Karpas-422 (cell line): ENCODE measurements at regions not wholly inside any gene's neighbourhood (a gene's known extent, or its start where the extent isn't known, plus 50 kb on each side); places are given as distances from the start of the nearest gene placed in this dataset.

ENCODE experiments used
- DNase-seq: peaks from one replicate; pipeline ENCODE4 v3.0.0-alpha.2; 2015
- H2AFZ ChIP-seq: fragments of 200-600 bp; sonication (generic); 2 replicates; pipeline ENCODE4 v1.6.1; 2014; ENCODE audit warnings: antibody characterized with exemption, low read length, mixed read lengths
- H3K27ac ChIP-seq: fragments of 200-600 bp; sonication (generic); 2 replicates; pipeline ENCODE4 v1.5.1; 2014; ENCODE audit warnings: mild to moderate bottlenecking, low read length, moderate library complexity
- H3K27me3 ChIP-seq: fragments of 200-600 bp; sonication (generic); 2 replicates; pipeline ENCODE4 v1.6.1; 2014; ENCODE audit warnings: low read length, mixed read lengths
- H3K36me3 ChIP-seq: fragments of 200-600 bp; sonication (generic); 2 replicates; pipeline ENCODE4 v1.6.1; 2014; ENCODE audit warnings: low read length, mixed read lengths; ENCODE audit not compliant: insufficient read depth
- H3K4me1 ChIP-seq: fragments of 200-600 bp; sonication (generic); 2 replicates; pipeline ENCODE4 v1.6.1; 2014; ENCODE audit warnings: mild to moderate bottlenecking, low read length, mixed read lengths
- H3K4me2 ChIP-seq: fragments of 200-600 bp; sonication (generic); 2 replicates; pipeline ENCODE4 v1.6.1; 2014; ENCODE audit warnings: low read length, low read depth, mild to moderate bottlenecking; ENCODE audit not compliant: poor library complexity, severe bottlenecking
- H3K4me3 ChIP-seq: fragments of 200-600 bp; sonication (generic); 2 replicates; pipeline ENCODE4 v1.5.1; 2014; ENCODE audit warnings: mild to moderate bottlenecking, antibody characterized with exemption, low read length, mixed read lengths
- H3K79me2 ChIP-seq: fragments of 200-600 bp; sonication (generic); 2 replicates; pipeline ENCODE4 v1.6.1; 2014; ENCODE audit warnings: mild to moderate bottlenecking, low read length, mixed read lengths
- H3K9ac ChIP-seq: fragments of 200-600 bp; sonication (generic); 2 replicates; pipeline ENCODE4 v1.6.0; 2014; ENCODE audit warnings: low read length
- H3K9me2 ChIP-seq: fragments of 200-600 bp; sonication (generic), shearing (Covaris generic); replicated peaks from 2 replicates; pipeline ENCODE4 v1.6.0; 2014; ENCODE audit warnings: mild to moderate bottlenecking, low read length, moderate library complexity; ENCODE audit not compliant: insufficient read depth
- H3K9me3 ChIP-seq: fragments of 300-700, 200-600 bp; sonication (generic); 2 replicates; pipeline ENCODE4 v1.6.1; 2014; ENCODE audit warnings: low read length, mixed read lengths
- H4K20me1 ChIP-seq: fragments of 200-600 bp; sonication (generic); 2 replicates; pipeline ENCODE4 v1.6.1; 2014; ENCODE audit warnings: mild to moderate bottlenecking, antibody characterized with exemption, low read length, low read depth; ENCODE audit not compliant: insufficient read depth

DNA sequence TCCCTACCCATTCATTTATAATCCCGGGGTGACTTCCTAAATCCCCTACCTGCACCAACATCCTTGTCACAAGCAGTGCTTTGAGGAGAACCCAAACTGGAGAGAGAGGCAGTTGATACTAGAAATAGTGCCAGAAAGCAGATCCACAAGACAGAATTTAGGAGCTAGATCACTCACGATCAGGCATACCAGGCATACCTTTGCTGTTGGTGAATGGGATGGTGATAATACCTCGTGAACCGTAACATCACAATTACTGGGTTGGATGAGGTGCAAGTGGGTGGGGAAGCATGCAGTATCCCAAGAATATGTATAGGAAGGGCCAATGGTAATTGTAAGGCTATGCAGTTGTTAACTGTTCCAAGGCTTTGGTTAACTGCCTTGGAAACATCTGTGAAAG lies 129.3 kb downstream of the TMA16 start:
- Histone ChIP-seq H3K9ac (no peak overlapping the region), H4K20me1 (no peaks in the 10 kb centered on the region), H3K27ac (no peak overlapping the region), H3K9me2 (no peaks in the 10 kb centered on the region), H3K4me1 (no peaks in the 10 kb centered on the region), H3K79me2 (no peaks in the 10 kb centered on the region), H3K36me3 (no peaks in the 10 kb centered on the region), H3K9me3 (no peaks in the 10 kb centered on the region), H3K4me3 (no peak overlapping the region), H3K27me3 (no peaks in the 10 kb centered on the region), H3K4me2 (no peak overlapping the region), H2AFZ (no peak overlapping the region)
- no peak for DNase-seq

- H3K79me2 ChIP-seq: no peaks in the 10 kb centered on the region
- no peaks in the 10 kb centered on the region for H4K20me1 ChIP-seq
- H3K4me2 ChIP-seq: no peak overlapping the region
- no peaks in the 10 kb centered on the region for H3K27me3 ChIP-seq
- H3K9me2 ChIP-seq: no peaks in the 10 kb centered on the region
- H3K9ac ChIP-seq: no peak overlapping the region
- no peak overlapping the region for H3K4me3 ChIP-seq
- no peak overlapping the region for H3K27ac ChIP-seq
- H3K9me3 ChIP-seq: no peaks in the 10 kb centered on the region
- H3K36me3 ChIP-seq: no peaks in the 10 kb centered on the region
- no peak overlapping the region for H2AFZ ChIP-seq
- no peaks in the 10 kb centered on the region for H3K4me1 ChIP-seq
- no peak for DNase-seq
These were observed 130.2 kb downstream of the TMA16 start for GRCh38 chr4:163624727-163625126.

DNA sequence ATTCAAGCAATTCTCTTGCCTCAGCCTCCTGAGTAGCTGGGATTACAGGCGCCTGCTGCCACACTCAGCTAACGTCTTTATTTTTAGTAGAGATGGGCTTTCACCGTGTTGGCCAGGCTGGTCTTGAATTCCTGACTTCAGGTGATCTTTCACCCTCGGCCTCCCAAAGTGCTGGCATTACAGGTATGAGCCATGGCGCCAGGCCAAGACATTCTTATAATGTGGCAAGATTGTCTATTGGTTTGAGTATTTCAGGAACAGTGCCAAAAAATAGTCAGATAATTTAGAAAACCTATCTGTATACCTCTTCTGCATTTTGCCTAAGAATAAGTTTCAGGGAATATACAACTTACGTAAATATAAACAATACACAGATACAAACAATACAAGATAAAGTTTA lies 136.8 kb downstream of the TMA16 start:
- Histone ChIP-seq H2AFZ (no peak overlapping the region), H3K4me1 (no peaks in the 10 kb centered on the region), H3K9me2 (no peaks in the 10 kb centered on the region), H3K27me3 (no peaks in the 10 kb centered on the region), H3K9me3 (no peaks in the 10 kb centered on the region), H4K20me1 (no peaks in the 10 kb centered on the region), H3K9ac (no peak overlapping the region), H3K79me2 (no peaks in the 10 kb centered on the region), H3K4me2 (no peak overlapping the region), H3K27ac (no peak overlapping the region), H3K36me3 (no peaks in the 10 kb centered on the region), H3K4me3 (no peak overlapping the region)
- no peak for DNase-seq

DNA sequence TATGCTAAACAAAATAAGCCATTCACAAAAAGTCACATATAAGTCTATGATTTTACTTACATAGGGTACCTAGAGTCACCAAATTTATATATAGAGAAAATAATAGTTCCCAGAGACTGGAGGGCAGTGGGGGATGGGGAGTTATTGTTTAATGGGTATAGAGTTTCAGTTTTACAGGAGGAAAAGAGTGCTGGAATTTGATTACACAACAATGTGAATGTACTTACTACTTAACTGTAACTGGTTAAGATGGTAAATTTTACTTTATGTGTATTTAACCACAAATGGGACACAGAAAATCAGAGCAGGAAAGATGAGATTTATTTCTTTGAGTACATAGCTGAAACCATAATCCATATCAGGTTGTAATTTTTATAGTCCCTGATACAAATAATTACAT lies 144.4 kb downstream of the TMA16 start:
- H3K9ac ChIP-seq: no peak overlapping the region
- no peaks in the 10 kb centered on the region for H3K36me3 ChIP-seq
- H3K27ac ChIP-seq: no peak overlapping the region
- H3K9me3 ChIP-seq: no peaks in the 10 kb centered on the region
- no peak overlapping the region for H2AFZ ChIP-seq
- H3K4me2 ChIP-seq: no peak overlapping the region
- no peaks in the 10 kb centered on the region for H3K27me3 ChIP-seq
- H3K4me1 ChIP-seq: no peaks in the 10 kb centered on the region
- H4K20me1 ChIP-seq: no peaks in the 10 kb centered on the region
- DNase-seq: no peak
- H3K9me2 ChIP-seq: no peaks in the 10 kb centered on the region
- H3K79me2 ChIP-seq: no peaks in the 10 kb centered on the region
- no peak overlapping the region for H3K4me3 ChIP-seq

DNA sequence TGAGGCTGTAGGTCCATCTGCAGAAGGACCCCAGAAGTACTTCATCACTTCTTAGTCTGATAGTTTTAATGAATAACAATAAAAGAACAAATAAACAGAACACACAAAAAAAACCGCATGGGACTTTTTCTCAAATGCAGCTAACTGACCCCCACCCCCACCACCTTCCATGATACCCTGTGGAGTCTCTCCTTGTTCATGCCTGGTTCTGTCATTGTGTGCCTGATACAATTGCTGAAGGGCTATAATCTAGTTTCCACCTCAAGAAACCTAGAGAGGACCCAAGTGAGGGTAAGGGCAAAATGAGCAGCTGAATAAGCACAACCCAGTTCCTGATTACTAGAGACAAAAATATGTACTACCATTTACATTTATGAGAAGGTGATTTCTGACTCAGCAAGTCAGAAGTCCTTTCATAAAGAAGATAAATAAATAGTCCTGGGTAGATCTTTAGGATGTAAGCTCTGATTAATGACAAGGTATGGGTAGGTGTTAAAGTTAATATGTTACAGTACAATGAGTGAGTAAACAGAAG lies 155.1 kb downstream of the TMA16 start:
- no peaks in the 10 kb centered on the region for H3K27me3 ChIP-seq
- no peak for DNase-seq
- no peaks in the 10 kb centered on the region for H3K79me2 ChIP-seq
- H3K4me3 ChIP-seq: no peak overlapping the region
- H3K9me2 ChIP-seq: no peaks in the 10 kb centered on the region
- H2AFZ ChIP-seq: no peak overlapping the region
- no peaks in the 10 kb centered on the region for H3K4me1 ChIP-seq
- H3K9ac ChIP-seq: no peak overlapping the region
- H3K36me3 ChIP-seq: no peaks in the 10 kb centered on the region
- H3K27ac ChIP-seq: no peak overlapping the region
- peaks cover 21% of the 10 kb centered on the region for H3K9me3 ChIP-seq
- no peaks in the 10 kb centered on the region for H4K20me1 ChIP-seq
- no peak overlapping the region for H3K4me2 ChIP-seq

DNA sequence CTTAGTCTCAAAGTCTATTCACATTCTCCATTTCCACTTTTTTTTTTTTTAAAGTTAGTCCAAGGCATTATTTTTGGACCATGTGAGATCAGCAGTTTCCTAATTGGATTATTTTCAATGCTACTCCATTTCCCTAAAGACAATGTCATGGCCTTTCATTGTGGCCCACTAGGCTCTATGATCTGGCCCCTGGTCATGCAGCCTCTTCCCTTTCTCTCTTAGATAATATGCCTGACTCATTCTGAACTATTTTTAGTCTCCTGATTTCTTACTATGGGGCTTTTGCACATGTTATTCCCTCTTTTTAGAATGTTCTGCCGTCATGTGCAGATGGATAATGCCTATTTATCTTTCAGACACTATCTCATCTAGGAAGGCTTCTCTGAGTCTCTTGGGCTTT lies 157.3 kb downstream of the TMA16 start:
- DNase-seq: no peak
- H3K27me3 ChIP-seq: no peaks in the 10 kb centered on the region
- H3K9me2 ChIP-seq: no peaks in the 10 kb centered on the region
- H3K27ac ChIP-seq: no peak overlapping the region
- H3K4me3 ChIP-seq: no peak overlapping the region
- H3K9ac ChIP-seq: no peak overlapping the region
- peaks cover 2% of the 10 kb centered on the region for H3K9me3 ChIP-seq
- no peaks in the 10 kb centered on the region for H3K36me3 ChIP-seq
- no peak overlapping the region for H3K4me2 ChIP-seq
- H3K4me1 ChIP-seq: no peaks in the 10 kb centered on the region
- H2AFZ ChIP-seq: no peak overlapping the region
- H4K20me1 ChIP-seq: no peaks in the 10 kb centered on the region
- no peaks in the 10 kb centered on the region for H3K79me2 ChIP-seq

DNA sequence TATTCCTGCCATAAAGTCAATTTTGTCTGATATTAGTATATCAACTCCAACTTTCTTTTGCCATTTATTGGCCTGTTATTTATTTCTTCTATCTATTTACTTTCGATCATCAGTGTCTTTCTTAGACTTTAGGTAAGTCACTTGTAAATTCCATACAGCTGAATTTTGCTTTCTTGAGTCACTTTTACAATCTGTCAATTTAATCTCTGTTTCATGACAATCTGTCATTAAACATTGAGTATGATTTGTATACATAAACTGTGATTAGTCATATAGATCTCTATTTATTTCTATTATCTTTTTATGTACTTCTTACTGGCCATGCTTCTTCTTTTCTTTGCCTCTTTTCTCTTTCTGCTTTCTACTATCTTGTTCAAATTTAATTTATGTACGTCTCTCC lies 160.1 kb downstream of the TMA16 start:
- Histone ChIP-seq H4K20me1 (no peaks in the 10 kb centered on the region), H2AFZ (no peak overlapping the region), H3K9me3 (no peaks in the 10 kb centered on the region), H3K4me3 (no peak overlapping the region), H3K9ac (no peak overlapping the region), H3K79me2 (no peaks in the 10 kb centered on the region), H3K4me1 (no peaks in the 10 kb centered on the region), H3K9me2 (no peaks in the 10 kb centered on the region), H3K4me2 (no peak overlapping the region), H3K27ac (no peak overlapping the region), H3K27me3 (no peaks in the 10 kb centered on the region), H3K36me3 (no peaks in the 10 kb centered on the region)
- no peak for DNase-seq

DNA sequence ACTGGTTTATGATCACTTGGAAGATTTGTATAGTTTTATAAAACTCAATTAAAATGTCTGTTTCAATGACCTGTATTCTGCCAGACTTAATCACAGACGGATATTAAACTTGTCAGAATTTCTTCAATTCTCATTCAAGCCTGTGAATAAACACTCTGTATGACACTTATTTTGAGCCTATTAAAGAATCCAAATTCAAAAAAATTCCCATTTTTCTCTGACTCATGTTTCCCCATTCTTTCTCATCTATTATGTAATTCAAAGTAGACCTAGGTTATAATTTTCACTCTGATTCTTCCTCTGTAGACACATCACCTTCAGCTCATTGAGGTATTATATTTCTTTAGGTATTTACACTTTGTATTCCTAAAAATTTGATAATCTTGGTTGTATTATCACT lies 166.1 kb downstream of the TMA16 start:
- no peak overlapping the region for H3K4me3 ChIP-seq
- no peak overlapping the region for H3K4me2 ChIP-seq
- no peak overlapping the region for H3K27ac ChIP-seq
- no peaks in the 10 kb centered on the region for H3K9me2 ChIP-seq
- no peaks in the 10 kb centered on the region for H3K79me2 ChIP-seq
- no peak for DNase-seq
- H2AFZ ChIP-seq: no peak overlapping the region
- H3K27me3 ChIP-seq: no peaks in the 10 kb centered on the region
- peaks cover 26% of the 10 kb centered on the region for H3K4me1 ChIP-seq
- H3K36me3 ChIP-seq: no peaks in the 10 kb centered on the region
- H3K9me3 ChIP-seq: no peaks in the 10 kb centered on the region
- no peak overlapping the region for H3K9ac ChIP-seq
- H4K20me1 ChIP-seq: no peaks in the 10 kb centered on the region

- Histone ChIP-seq H3K4me1 (peaks cover 42% of the 10 kb centered on the region), H3K4me2 (no peak overlapping the region), H3K27ac (no peak overlapping the region), H3K9me3 (no peaks in the 10 kb centered on the region), H3K9me2 (no peaks in the 10 kb centered on the region), H3K27me3 (no peaks in the 10 kb centered on the region), H4K20me1 (no peaks in the 10 kb centered on the region), H2AFZ (no peak overlapping the region), H3K79me2 (no peaks in the 10 kb centered on the region), H3K4me3 (no peak overlapping the region), H3K36me3 (no peaks in the 10 kb centered on the region), H3K9ac (no peak overlapping the region)
- DNase-seq: no peak
These were observed 168.3 kb downstream of the TMA16 start for GRCh38 chr4:163662768-163663167.
